GM23248 (cell line): ENCODE measurements at regions not wholly inside any gene's neighbourhood (a gene's known extent, or its start where the extent isn't known, plus 50 kb on each side); places are given as distances from the start of the nearest gene placed in this dataset.

Experiments used
- EZH2 ChIP-seq: fragments of 200-600 bp; sonication (generic); IDR thresholded peaks from 2 replicates; pipeline ENCODE4 v1.6.1; 2018; ENCODE audit warnings: antibody characterized with exemption, mild to moderate bottlenecking; ENCODE audit not compliant: insufficient read depth, poor library complexity, severe bottlenecking
- EZH2phosphoT487 ChIP-seq: fragments of 200-600 bp; sonication (generic); IDR thresholded peaks from 2 replicates; pipeline ENCODE4 v1.6.1; 2018; ENCODE audit warnings: antibody characterized with exemption, moderate library complexity, mild to moderate bottlenecking, low read depth; ENCODE audit not compliant: insufficient read depth

- TF ChIP-seq EZH2 (no peak), EZH2phosphoT487 (no peak)
Measured at GRCh38 chr22:35479985-35480550, 60.6 kb upstream of the RASD2 start.
